ENCODE measurements at regions not wholly inside any gene's neighbourhood (a gene's known extent, or its start where the extent isn't known, plus 50 kb on each side); places are given as distances from the start of the nearest gene placed in this dataset.

GRCh38 chr13:54742984-54743383, 1714.4 kb downstream of the OLFM4 start:
- Histone ChIP-seq H3K36me3 (ENCODE audit: insufficient read depth, low read length) (no peaks in the 10 kb centered on the region), H3K27ac (ENCODE audit: low read depth, low read length) (no peak overlapping the region), H3K4me1 (ENCODE audit: insufficient read depth, low read length) (no peaks in the 10 kb centered on the region), H3K27me3 (ENCODE audit: insufficient read depth, low read length, poor library complexity, severe bottlenecking) (no peaks in the 10 kb centered on the region), H3K9me3 (ENCODE audit: low read length) (no peaks in the 10 kb centered on the region), H3K4me3 (ENCODE audit: low read length) (no peak overlapping the region)
- H3K27ac Mint-ChIP-seq: no peak overlapping the region
- CTCF ChIA-PET: no interaction called here
- H3K4me3 Mint-ChIP-seq: no peak overlapping the region
- H3K27me3 Mint-ChIP-seq: peaks cover 0 to 2% of the 10 kb centered on the region in 2 donors
- H3K9me3 Mint-ChIP-seq: peaks cover 2 to 28% (median 13%) of the 10 kb centered on the region in 5 donors
- POLR2A ChIA-PET: no interaction called here
- H3K36me3 Mint-ChIP-seq: no peaks in the 10 kb centered on the region
- H3K4me1 Mint-ChIP-seq: no peaks in the 10 kb centered on the region
- DNase-seq: no peak

- Histone ChIP-seq H3K4me3 (ENCODE audit: low read length) (no peak overlapping the region), H3K9me3 (ENCODE audit: low read length) (no peaks in the 10 kb centered on the region), H3K27me3 (ENCODE audit: insufficient read depth, low read length, poor library complexity, severe bottlenecking) (no peaks in the 10 kb centered on the region), H3K36me3 (ENCODE audit: insufficient read depth, low read length) (no peaks in the 10 kb centered on the region), H3K27ac (ENCODE audit: low read depth, low read length) (no peak overlapping the region), H3K4me1 (ENCODE audit: insufficient read depth, low read length) (no peaks in the 10 kb centered on the region)
- H3K4me1 Mint-ChIP-seq: no peaks in the 10 kb centered on the region
- peaks cover 2 to 32% (median 10%) of the 10 kb centered on the region in 5 donors for H3K9me3 Mint-ChIP-seq
- H3K27me3 Mint-ChIP-seq: peaks cover 0 to 2% of the 10 kb centered on the region in 2 donors
- H3K27ac Mint-ChIP-seq: no peak overlapping the region
- no peak overlapping the region for H3K4me3 Mint-ChIP-seq
- ChIA-PET CTCF (no interaction called here), POLR2A (no interaction called here)
- H3K36me3 Mint-ChIP-seq: no peaks in the 10 kb centered on the region
- DNase-seq: no peak
Observed at GRCh38 chr13:54744747-54745146, 1716.1 kb downstream of the OLFM4 start.

- no peak for DNase-seq
- Mint-ChIP-seq H3K4me3 (no peak overlapping the region), H3K4me1 (no peaks in the 10 kb centered on the region), H3K27me3 (peaks cover 0 to 2% of the 10 kb centered on the region in 2 donors), H3K27ac (no peak overlapping the region), H3K36me3 (no peaks in the 10 kb centered on the region), H3K9me3 (peaks cover 2 to 35% (median 5%) of the 10 kb centered on the region in 5 donors)
- ChIA-PET POLR2A (no interaction called here), CTCF (no interaction called here)
- Histone ChIP-seq H3K27me3 (ENCODE audit: insufficient read depth, low read length, poor library complexity, severe bottlenecking) (no peaks in the 10 kb centered on the region), H3K4me1 (ENCODE audit: insufficient read depth, low read length) (no peaks in the 10 kb centered on the region), H3K36me3 (ENCODE audit: insufficient read depth, low read length) (no peaks in the 10 kb centered on the region), H3K27ac (ENCODE audit: low read depth, low read length) (no peak overlapping the region), H3K4me3 (ENCODE audit: low read length) (no peak overlapping the region), H3K9me3 (ENCODE audit: low read length) (peaks cover 3% of the 10 kb centered on the region)
Observed at GRCh38 chr13:54750521-54750920, 1721.9 kb downstream of the OLFM4 start.

GRCh38 chr13:54758795-54759194, 1730.2 kb downstream of the OLFM4 start:
- Mint-ChIP-seq H3K27me3 (no peaks in the 10 kb centered on the region), H3K9me3 (peaks cover 6 to 13% (median 9%) of the 10 kb centered on the region in 5 donors), H3K4me1 (no peaks in the 10 kb centered on the region), H3K4me3 (no peak overlapping the region), H3K36me3 (no peaks in the 10 kb centered on the region), H3K27ac (no peak overlapping the region)
- H3K4me3 ChIP-seq (ENCODE audit: low read length): no peak overlapping the region
- CTCF ChIA-PET: no interaction called here
- H3K27ac ChIP-seq (ENCODE audit: low read depth, low read length): no peak overlapping the region
- H3K36me3 ChIP-seq (ENCODE audit: insufficient read depth, low read length): no peaks in the 10 kb centered on the region
- DNase-seq: no peak
- POLR2A ChIA-PET: no interaction called here
- no peaks in the 10 kb centered on the region for H3K4me1 ChIP-seq (ENCODE audit: insufficient read depth, low read length)
- H3K27me3 ChIP-seq (ENCODE audit: insufficient read depth, low read length, poor library complexity, severe bottlenecking): no peaks in the 10 kb centered on the region
- no peaks in the 10 kb centered on the region for H3K9me3 ChIP-seq (ENCODE audit: low read length)

GRCh38 chr13:54768214-54768613, 1739.6 kb downstream of the OLFM4 start:
- Mint-ChIP-seq H3K36me3 (no peaks in the 10 kb centered on the region), H3K9me3 (peaks cover 7 to 36% (median 25%) of the 10 kb centered on the region in 5 donors), H3K4me3 (no peak overlapping the region), H3K4me1 (no peaks in the 10 kb centered on the region), H3K27ac (no peak overlapping the region), H3K27me3 (no peaks in the 10 kb centered on the region)
- H3K4me1 ChIP-seq (ENCODE audit: insufficient read depth, low read length): no peaks in the 10 kb centered on the region
- H3K36me3 ChIP-seq (ENCODE audit: insufficient read depth, low read length): no peaks in the 10 kb centered on the region
- no peaks in the 10 kb centered on the region for H3K9me3 ChIP-seq (ENCODE audit: low read length)
- no peak for DNase-seq
- H3K27ac ChIP-seq (ENCODE audit: low read depth, low read length): no peak overlapping the region
- no peak overlapping the region for H3K4me3 ChIP-seq (ENCODE audit: low read length)
- H3K27me3 ChIP-seq (ENCODE audit: insufficient read depth, low read length, poor library complexity, severe bottlenecking): no peaks in the 10 kb centered on the region
- CTCF ChIA-PET: no interaction called here
- POLR2A ChIA-PET: no interaction called here

GRCh38 chr13:54775501-54776191, 1747.0 kb downstream of the OLFM4 start:
- Mint-ChIP-seq H3K27me3 (no peaks in the 10 kb centered on the region), H3K4me1 (no peaks in the 10 kb centered on the region), H3K9me3 (peaks cover 9 to 34% (median 28%) of the 10 kb centered on the region in 5 donors), H3K4me3 (no peak overlapping the region), H3K36me3 (peaks cover 0 to 2% (median 0%) of the 10 kb centered on the region in 3 donors), H3K27ac (no peak overlapping the region)
- Histone ChIP-seq H3K9me3 (ENCODE audit: low read length) (no peaks in the 10 kb centered on the region), H3K36me3 (ENCODE audit: insufficient read depth, low read length) (no peaks in the 10 kb centered on the region), H3K27ac (ENCODE audit: low read depth, low read length) (no peak overlapping the region), H3K4me3 (ENCODE audit: low read length) (no peak overlapping the region), H3K4me1 (ENCODE audit: insufficient read depth, low read length) (no peaks in the 10 kb centered on the region), H3K27me3 (ENCODE audit: insufficient read depth, low read length, poor library complexity, severe bottlenecking) (no peaks in the 10 kb centered on the region)
- ChIA-PET CTCF (no interaction called here), POLR2A (no interaction called here)
- no peak for DNase-seq

- Mint-ChIP-seq H3K36me3 (no peaks in the 10 kb centered on the region), H3K27ac (no peak overlapping the region), H3K4me1 (no peaks in the 10 kb centered on the region), H3K4me3 (no peak overlapping the region), H3K9me3 (peaks cover 5 to 15% (median 6%) of the 10 kb centered on the region in 5 donors), H3K27me3 (no peaks in the 10 kb centered on the region)
- Histone ChIP-seq H3K4me3 (ENCODE audit: low read length) (no peak overlapping the region), H3K27ac (ENCODE audit: low read depth, low read length) (no peak overlapping the region), H3K27me3 (ENCODE audit: insufficient read depth, low read length, poor library complexity, severe bottlenecking) (no peaks in the 10 kb centered on the region), H3K9me3 (ENCODE audit: low read length) (no peaks in the 10 kb centered on the region), H3K4me1 (ENCODE audit: insufficient read depth, low read length) (no peaks in the 10 kb centered on the region), H3K36me3 (ENCODE audit: insufficient read depth, low read length) (no peaks in the 10 kb centered on the region)
- ChIA-PET POLR2A (no interaction called here), CTCF (no interaction called here)
- DNase-seq: no peak
Observed at GRCh38 chr13:54787754-54788153, 1759.1 kb downstream of the OLFM4 start.

- no peaks in the 10 kb centered on the region for H3K4me1 ChIP-seq (ENCODE audit: insufficient read depth, low read length)
- H3K4me3 Mint-ChIP-seq: no peak overlapping the region
- ChIA-PET POLR2A (no interaction called here), CTCF (no interaction called here)
- no peak for DNase-seq
- H3K4me3 ChIP-seq (ENCODE audit: low read length): no peak overlapping the region
- no peaks in the 10 kb centered on the region for H3K27me3 ChIP-seq (ENCODE audit: insufficient read depth, low read length, poor library complexity, severe bottlenecking)
- no peaks in the 10 kb centered on the region for H3K4me1 Mint-ChIP-seq
- no peaks in the 10 kb centered on the region for H3K36me3 ChIP-seq (ENCODE audit: insufficient read depth, low read length)
- H3K9me3 ChIP-seq (ENCODE audit: low read length): no peaks in the 10 kb centered on the region
- no peak overlapping the region for H3K27ac Mint-ChIP-seq
- H3K27me3 Mint-ChIP-seq: no peaks in the 10 kb centered on the region
- H3K27ac ChIP-seq (ENCODE audit: low read depth, low read length): no peak overlapping the region
- no peaks in the 10 kb centered on the region for H3K36me3 Mint-ChIP-seq
- H3K9me3 Mint-ChIP-seq: peaks cover 4 to 32% (median 14%) of the 10 kb centered on the region in 5 donors
Observed at GRCh38 chr13:54799621-54800226, 1771.1 kb downstream of the OLFM4 start.

Data from CD8-positive, alpha-beta memory T cell (primary cell).